K562 (cell line): ENCODE measurements at regions not wholly inside any gene's neighbourhood (a gene's known extent, or its start where the extent isn't known, plus 50 kb on each side); places are given as distances from the start of the nearest gene placed in this dataset.

Source experiments
- CHD1 ChIP-seq: fragments of 200-600 bp; sonication (generic); IDR thresholded peaks from one replicate; pipeline ENCODE4 v1.6.1; 2012; ENCODE audit warnings: mild to moderate bottlenecking, moderate library complexity, low read length, inconsistent platforms
- CTCF ChIP-seq, 3 experiments: IDR thresholded peaks in 2 of 3; conservative IDR thresholded peaks in 1 of 3; 2 replicates each; pipeline ENCODE4 v1.5.1; 2011 to 2012; ENCODE audit warnings: low read length in 3 of 3, mild to moderate bottlenecking in 3 of 3, control low read depth in 2 of 3, improper control_type of control experiment in 1 of 3, inconsistent platforms in 1 of 3, low read depth in 1 of 3, mixed read lengths in 1 of 3, moderate library complexity in 1 of 3; ENCODE audit not compliant: insufficient read depth in 2 of 3
- E2F5 ChIP-seq: sonication (generic); formaldehyde crosslinking; IDR thresholded peaks from 2 replicates; pipeline ENCODE4 v1.8.0; 2022; ENCODE audit warnings: mild to moderate bottlenecking, missing genetic modification reagents
- ELF1 ChIP-seq: fragments of 200-800 bp; sonication (Bioruptor generic); IDR thresholded peaks from 2 replicates; pipeline ENCODE4 v1.6.1; 2016; ENCODE audit warnings: missing genetic modification characterization, missing compliant biosample characterization
- HDAC3 ChIP-seq: fragments of 450-650 bp; IDR thresholded peaks from 2 replicates; pipeline ENCODE4 v1.6.1; 2018; ENCODE audit warnings: borderline replicate concordance, mild to moderate bottlenecking, moderate library complexity; ENCODE audit not compliant: partially characterized antibody
- MXI1 ChIP-seq: IDR thresholded peaks from 2 replicates; pipeline ENCODE4 v1.6.1; 2011; ENCODE audit warnings: low read depth, mild to moderate bottlenecking, improper control_type of control experiment, low read length
- NCOR1 ChIP-seq: fragments of 450-650 bp; IDR thresholded peaks from 2 replicates; pipeline ENCODE4 v1.6.1; 2016; ENCODE audit warnings: mild to moderate bottlenecking, moderate library complexity
- NR2F6 ChIP-seq: fragments of 450-650 bp; formaldehyde crosslinking; IDR thresholded peaks from 2 replicates; pipeline ENCODE4 v1.4.0; 2020; ENCODE audit warnings: mild to moderate bottlenecking
- SP2 ChIP-seq: IDR thresholded peaks from 2 replicates; pipeline ENCODE4 v1.6.1; 2011; ENCODE audit warnings: mild to moderate bottlenecking, low read depth, low read length, moderate library complexity; ENCODE audit not compliant: poor library complexity, severe bottlenecking; ENCODE audit errors: extremely low read depth
- SRF ChIP-seq, 2 experiments: fragments of 250-450, 450-650 bp in 1 of 2; sonication (Bioruptor Pico) in 1 of 2; sonication (generic) in 1 of 2; formaldehyde crosslinking; IDR thresholded peaks; 2 replicates each; pipeline versions ENCODE4 v1.5.0 to v1.5.1; 2020 to 2022; ENCODE audit warnings: mild to moderate bottlenecking in 1 of 2, missing genetic modification reagents in 1 of 2
- TSC22D4 ChIP-seq: fragments of 450-650 bp; IDR thresholded peaks from 2 replicates; pipeline ENCODE4 v1.6.1; 2016; ENCODE audit warnings: missing genetic modification characterization, missing biosample characterization, control low read depth
- ZNF696 ChIP-seq: fragments of 250-450 bp; sonication (Bioruptor Pico); conservative IDR thresholded peaks from 2 replicates; pipeline ENCODE4 v1.4.0; 2020; ENCODE audit warnings: mild to moderate bottlenecking, moderate library complexity
- ZNF830 ChIP-seq: fragments of 250-450 bp; sonication (Bioruptor Pico); IDR thresholded peaks from 2 replicates; pipeline ENCODE4 v1.5.0; 2021; ENCODE audit warnings: mild to moderate bottlenecking
- TF ChIP-seq, protein P1 (sequence below), 2 experiments: fragments of 200-800 bp in 1 of 2; sonication (Bioruptor generic) in 1 of 2; sonication (generic) in 1 of 2; formaldehyde crosslinking in 1 of 2; IDR thresholded peaks in 1 of 2; conservative IDR thresholded peaks in 1 of 2; 2 replicates each; pipeline versions ENCODE4 v1.5.0 to v1.6.1; 2016 to 2020; ENCODE audit warnings: missing compliant biosample characterization in 1 of 2, missing genetic modification characterization in 1 of 2, missing genetic modification reagents in 1 of 2

- TF ChIP-seq ELF1 (tag), result no peak
- no peak for TF ChIP-seq E2F5 (CRISPR knock-in tag)
- TF ChIP-seq, protein P1, sequence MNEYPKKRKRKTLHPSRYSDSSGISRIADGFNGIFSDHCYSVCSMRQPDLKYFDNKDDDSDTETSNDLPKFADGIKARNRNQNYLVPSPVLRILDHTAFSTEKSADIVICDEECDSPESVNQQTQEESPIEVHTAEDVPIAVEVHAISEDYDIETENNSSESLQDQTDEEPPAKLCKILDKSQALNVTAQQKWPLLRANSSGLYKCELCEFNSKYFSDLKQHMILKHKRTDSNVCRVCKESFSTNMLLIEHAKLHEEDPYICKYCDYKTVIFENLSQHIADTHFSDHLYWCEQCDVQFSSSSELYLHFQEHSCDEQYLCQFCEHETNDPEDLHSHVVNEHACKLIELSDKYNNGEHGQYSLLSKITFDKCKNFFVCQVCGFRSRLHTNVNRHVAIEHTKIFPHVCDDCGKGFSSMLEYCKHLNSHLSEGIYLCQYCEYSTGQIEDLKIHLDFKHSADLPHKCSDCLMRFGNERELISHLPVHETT (CRISPR knock-in tag; conservative IDR thresholded peaks at IDR 0.05 in 1 of 2, IDR thresholded peaks at IDR 0.05 in 1 of 2), result no peak
- TF ChIP-seq SP2, result no peak
- no peak for TF ChIP-seq NCOR1
- TF ChIP-seq CTCF (IDR thresholded peaks at IDR 0.05 in 2 of 3, conservative IDR thresholded peaks at IDR 0.05 in 1 of 3; ENCODE audit: insufficient read depth in 2 of 3, low read depth in 1 of 3, low read length in 3 of 3), result no peak
- no peak for TF ChIP-seq SRF (CRISPR knock-in tag; IDR thresholded peaks at IDR 0.05)
- TF ChIP-seq HDAC3, result no peak
- no peak for TF ChIP-seq CHD1
- TF ChIP-seq ZNF696, result no peak
- no peak for TF ChIP-seq ZNF830 (CRISPR knock-in tag)
- no peak for TF ChIP-seq TSC22D4 (tag)
- no peak for TF ChIP-seq MXI1
- no peak for TF ChIP-seq NR2F6
Observed at GRCh38 chr5:133882389-133882695, 86.1 kb downstream of the C5orf15 start.
